GM13977 (cell line): ENCODE measurements at regions not wholly inside any gene's neighbourhood (a gene's known extent, or its start where the extent isn't known, plus 50 kb on each side); places are given as distances from the start of the nearest gene placed in this dataset.

Experiments used
- DNase-seq: peaks from one replicate; pipeline ENCODE4 v3.0.0; 2012; ENCODE audit warnings: low spot score
- in situ Hi-C: fragments of 300-500 bp; cut with MboI; formaldehyde crosslinking; loops from one replicate; pipeline ENCODE4 v1.12.0; 2022; ENCODE audit warnings: low sequenced_read_pairs, low pct_unique_long_range_greater_than_20kb, mixed read lengths, inconsistent platforms; ENCODE audit not compliant: unreplicated experiment
- TF ChIP-seq, protein P1 (sequence below): IDR thresholded peaks from 2 replicates; pipeline ENCODE4 v1.5.1; 2012; ENCODE audit warnings: mild to moderate bottlenecking, control low read depth; ENCODE audit not compliant: insufficient read depth; ENCODE audit errors: extremely low read depth, missing control alignments

DNA sequence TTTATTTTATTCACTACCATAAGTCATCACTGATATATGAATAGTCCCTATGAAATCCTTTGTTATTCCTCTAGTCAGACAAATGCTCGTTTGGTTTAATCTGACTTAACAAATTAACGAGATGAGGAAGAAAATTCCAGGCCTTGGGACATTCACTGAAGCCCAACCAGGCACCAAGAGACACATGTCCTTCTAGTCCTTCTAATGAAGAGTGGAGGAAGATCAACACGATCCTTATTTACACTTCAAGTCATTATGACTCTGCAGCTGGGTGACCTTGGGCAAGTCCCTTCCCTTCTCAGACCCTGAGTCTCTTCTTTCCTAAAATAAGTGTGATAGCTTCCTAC lies 117.5 kb downstream of the CEBPB start:
- no peak for DNase-seq
- TF ChIP-seq, protein P1, sequence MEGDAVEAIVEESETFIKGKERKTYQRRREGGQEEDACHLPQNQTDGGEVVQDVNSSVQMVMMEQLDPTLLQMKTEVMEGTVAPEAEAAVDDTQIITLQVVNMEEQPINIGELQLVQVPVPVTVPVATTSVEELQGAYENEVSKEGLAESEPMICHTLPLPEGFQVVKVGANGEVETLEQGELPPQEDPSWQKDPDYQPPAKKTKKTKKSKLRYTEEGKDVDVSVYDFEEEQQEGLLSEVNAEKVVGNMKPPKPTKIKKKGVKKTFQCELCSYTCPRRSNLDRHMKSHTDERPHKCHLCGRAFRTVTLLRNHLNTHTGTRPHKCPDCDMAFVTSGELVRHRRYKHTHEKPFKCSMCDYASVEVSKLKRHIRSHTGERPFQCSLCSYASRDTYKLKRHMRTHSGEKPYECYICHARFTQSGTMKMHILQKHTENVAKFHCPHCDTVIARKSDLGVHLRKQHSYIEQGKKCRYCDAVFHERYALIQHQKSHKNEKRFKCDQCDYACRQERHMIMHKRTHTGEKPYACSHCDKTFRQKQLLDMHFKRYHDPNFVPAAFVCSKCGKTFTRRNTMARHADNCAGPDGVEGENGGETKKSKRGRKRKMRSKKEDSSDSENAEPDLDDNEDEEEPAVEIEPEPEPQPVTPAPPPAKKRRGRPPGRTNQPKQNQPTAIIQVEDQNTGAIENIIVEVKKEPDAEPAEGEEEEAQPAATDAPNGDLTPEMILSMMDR: no peak
- in situ Hi-C loops: no loop called here

DNA sequence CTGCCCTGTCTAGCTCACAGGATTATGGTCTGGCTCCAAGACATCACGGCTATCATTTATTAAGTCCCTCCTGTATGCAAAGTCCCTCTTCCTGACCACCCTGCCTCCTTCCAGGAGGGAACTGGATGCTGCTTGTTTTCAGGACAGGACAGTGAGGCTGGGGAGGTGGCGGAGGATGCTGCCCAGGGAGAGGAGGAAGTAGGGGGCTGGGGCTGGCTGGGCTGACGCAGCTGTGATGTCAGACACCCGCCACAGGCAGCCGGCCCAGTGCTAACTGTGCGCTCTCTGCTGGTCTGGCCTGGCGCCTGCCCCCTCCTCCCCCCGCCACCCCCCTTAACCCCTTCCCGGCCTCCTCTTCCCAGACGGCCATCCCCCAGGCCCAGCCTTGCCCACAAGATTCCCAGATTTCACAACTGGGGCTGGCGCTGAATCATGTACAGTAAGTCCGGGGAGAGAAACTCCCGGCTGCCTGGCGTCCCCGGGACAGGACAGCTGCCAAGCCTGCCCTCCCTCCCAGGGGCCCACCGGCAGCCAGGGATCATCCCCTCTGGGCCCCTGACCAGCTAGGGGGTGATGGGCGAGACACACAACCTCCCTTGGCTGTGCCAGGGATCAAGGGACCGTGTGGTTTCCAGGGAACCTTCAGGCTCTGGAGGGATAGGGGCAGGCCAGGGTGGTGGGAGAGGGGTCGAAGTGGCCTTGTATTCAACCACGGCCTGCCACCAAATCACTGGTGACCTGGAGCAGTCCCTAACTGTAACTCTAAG lies 118.1 kb downstream of the CEBPB start:
- no peak for DNase-seq
- TF ChIP-seq, protein P1: no peak
- in situ Hi-C loops: no loop called here

DNA sequence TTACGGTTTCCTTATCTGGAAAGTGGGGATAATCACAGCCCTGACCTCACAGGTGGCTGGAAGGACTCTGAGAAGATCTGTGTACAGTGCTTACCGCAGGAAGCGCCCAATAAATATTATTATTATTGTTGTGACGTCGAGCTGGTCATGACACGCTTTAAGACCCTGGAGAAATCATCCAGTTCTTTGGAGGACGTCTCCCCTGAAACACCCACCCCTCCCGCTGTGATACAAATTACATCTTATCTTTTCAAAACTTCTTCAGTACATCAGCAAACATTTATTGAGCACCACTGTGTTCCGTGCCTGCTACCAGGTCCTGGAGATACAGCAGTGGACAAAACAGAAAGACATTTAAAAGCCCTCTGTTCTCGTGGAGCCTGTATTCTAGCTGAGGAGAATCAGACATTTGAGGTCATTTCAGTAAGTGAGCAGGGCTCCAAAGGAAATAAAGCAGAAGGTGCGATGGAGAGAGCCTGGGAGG lies 118.7 kb downstream of the CEBPB start:
- no peak for DNase-seq
- TF ChIP-seq, protein P1: no peak
- in situ Hi-C loops: no loop called here

DNA sequence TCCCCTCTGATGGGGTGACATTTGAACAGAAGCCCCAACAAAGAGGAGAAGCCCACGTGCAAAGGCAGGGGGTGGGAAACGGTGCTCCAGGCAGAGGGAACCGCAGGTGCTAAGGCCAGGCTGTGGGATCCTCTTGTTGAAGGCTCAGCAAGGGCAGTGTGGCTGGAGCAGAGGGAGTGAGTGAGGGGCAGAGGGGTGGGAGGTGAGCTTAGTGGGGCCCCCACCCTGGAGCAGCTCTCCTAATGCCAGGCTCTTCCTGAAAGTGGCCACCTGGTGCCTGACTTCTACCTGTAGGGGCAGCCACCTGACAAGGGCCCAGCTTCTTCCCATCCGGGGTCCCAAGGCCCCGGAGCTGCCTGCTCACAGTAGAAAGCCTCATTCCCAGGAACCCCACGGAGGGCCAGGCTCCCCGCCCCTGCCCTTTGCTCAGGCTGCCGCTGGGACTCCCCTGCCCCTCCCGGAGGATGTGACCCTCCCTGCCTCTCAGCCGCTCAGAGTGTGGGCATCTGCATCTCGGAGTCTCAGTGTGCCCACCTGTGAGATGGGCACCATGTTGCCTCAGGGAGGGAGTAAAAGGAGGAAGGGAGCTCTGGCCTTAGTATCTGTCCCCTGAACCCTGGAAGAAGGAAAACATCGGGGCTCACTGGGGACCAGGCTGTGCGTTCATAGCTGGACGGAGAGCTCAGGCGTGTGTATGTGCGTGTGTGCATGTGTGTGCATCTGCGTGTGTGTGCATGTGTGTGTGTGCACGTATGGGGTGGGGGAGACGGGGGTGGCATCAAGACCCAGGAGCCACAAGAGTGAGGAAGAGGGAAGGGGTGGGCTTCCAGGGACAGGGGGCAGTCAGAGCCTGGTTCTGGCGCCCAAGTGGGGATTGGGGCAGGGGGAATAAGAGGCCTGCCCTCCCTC lies 119.4 kb downstream of the CEBPB start:
- TF ChIP-seq, protein P1: no peak
- in situ Hi-C loops: no loop called here
- DNase-seq: no peak

DNA sequence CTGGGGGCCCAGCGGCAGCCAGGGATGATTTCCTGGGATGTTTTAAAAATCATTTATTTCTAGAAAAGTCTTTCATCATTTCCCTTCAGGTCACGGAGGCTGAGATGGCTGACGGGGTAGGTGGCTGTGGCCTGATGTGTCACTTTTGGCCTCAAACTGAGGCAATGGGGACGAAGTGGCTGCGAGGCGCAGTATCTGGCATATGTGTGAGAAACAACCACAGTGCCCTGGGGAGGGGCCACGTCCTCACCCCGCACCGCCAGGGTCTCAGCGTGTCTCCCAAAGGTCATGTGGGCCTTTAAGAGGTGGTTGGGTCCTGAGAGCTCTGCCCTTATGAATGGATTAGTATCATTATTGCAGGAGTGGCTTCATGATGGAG lies 120.0 kb downstream of the CEBPB start:
- in situ Hi-C loops: no loop called here
- no peak for DNase-seq
- TF ChIP-seq, protein P1: no peak

DNA sequence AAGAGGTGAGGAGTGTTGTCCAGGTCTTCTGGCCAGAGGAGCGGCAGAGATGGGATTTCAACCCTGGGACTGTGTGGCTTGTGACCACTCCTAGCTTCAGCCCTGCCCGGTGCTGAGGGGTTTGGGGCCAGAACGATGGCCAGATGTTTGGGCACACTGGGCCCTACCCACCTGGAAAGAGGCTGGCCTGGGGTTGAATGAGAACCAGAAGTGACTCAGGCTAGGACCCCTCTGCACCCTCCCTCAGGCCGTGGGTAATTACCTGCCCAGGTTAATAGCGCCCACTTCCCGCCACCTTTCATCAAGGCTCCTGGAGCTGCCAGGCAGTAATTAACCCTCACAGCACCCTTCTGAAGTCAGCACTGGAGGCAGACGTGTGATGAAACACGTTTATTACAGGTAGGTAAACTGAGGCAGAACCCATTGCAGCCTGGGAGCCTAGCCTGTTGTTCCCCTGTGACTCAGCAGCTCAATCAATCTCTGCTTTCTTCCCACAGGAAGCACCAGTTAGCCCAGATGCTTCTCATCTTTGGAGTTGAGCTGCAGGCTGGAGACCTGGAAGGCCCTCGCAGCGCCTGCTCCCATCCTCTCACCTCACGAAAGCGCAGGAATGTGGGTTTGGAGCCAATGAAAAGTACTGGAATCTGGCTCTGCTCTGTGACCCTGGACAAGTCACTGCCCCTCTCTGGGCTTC lies 120.8 kb downstream of the CEBPB start:
- no peak for DNase-seq
- in situ Hi-C loops: no loop called here

More for the DNA sequence above, 120.8 kb downstream of the CEBPB start:
- TF ChIP-seq, protein P1: no peak
